Hippocampal formation (tissue), 2 donors: ENCODE measurements at regions not wholly inside any gene's neighbourhood (a gene's known extent, or its start where the extent isn't known, plus 50 kb on each side); places are given as distances from the start of the nearest gene placed in this dataset.
"Not testable (repeated sequence)": the region's sequence is repeated elsewhere in the genome, so short reads cannot be mapped to it uniquely, and the experiment has no call there.

ENCODE experiments used
- DNase-seq, 2 donors: peaks; one replicate each; lab custom pipeline; 2025; lab: John Stamatoyannopoulos, UW

DNA sequence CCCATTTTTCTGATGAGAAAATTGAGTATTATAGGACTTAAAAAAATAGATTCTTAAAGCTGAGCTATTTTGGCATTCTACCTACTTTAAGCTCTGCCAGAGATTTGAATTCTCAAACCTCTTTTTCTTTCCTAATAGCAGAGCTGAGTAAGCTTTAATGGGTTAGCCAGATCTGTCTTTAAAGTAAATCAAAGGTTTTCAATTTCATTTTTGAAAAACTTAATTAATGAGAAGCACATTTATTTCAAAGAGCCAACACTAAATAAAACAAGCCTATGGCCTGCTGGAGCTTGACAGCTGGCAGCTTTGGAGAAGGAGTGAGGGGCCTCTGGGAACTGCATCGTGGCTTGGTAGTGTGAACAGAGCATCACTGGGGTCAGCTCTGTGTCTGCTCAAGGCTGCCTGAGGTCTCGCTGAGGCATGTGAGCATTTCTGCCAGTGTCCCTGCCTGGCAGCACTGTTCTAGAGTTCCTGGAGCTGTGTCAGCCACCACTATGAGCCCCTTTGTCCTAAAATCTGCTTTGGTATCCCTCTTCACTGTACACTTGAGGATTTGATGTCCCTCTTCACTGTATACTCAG is 50.4 kb upstream of the PRSS23 start:
- DNase-seq, result no peak

DNA sequence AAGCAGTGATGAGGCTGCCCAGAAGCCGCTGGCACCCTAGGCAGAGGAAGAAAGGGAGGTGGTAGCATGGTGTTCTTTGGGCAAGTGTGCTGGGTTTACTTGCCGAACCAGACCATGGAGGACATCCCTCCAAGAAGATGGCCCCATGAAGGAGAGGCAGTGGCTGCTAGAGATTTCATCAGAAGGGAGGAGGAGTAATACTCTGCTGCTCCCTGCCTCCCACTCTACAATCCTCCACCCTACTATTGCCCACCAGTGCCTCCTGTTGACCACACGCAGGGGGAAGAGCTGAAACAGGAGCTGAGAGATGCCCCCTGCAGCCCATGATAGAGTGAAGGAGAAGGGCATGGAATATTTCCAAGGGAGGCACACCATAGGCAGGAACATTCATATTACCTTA is 51.0 kb upstream of the PRSS23 start:
- no peak for DNase-seq

DNA sequence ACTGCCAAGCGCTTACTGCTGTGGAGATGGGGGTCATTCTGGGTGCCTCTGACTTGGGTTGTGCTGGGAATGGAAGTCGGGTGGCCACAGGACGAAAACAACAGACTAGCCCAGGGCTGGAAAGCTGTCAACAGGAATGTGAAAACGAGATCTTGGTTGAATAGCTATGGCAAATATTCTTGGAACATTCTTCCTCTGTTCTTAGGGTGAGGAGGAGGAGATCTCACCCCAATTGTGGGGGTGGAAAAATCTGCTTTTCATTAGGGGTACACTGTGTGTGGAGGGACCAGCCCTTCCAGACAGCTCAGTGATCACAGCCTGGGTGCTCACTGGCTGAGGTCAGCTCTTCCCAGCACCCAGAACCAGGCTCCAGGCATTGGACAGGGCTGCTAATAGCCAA is 52.0 kb upstream of the PRSS23 start:
- DNase-seq, result no peak

DNA sequence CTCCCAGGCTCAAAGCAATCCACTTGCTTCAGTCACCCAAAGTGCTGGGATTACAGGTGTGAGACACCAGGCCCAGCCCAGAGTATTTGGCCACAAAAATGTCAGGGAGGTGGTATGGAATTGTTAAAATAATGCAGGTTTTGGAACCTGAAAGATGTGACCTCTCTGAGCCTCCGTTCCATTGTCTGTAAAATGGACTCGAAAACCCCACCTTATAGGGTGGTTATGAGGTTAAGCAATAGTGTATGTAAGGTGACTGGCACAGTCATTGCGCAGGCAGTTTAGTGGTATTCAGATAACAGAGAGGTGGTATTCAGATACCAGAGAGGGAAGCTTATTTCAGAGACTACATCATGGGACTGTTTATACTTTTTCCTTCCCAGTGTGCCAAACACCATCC is 52.5 kb upstream of the PRSS23 start:
- no peak for DNase-seq

DNA sequence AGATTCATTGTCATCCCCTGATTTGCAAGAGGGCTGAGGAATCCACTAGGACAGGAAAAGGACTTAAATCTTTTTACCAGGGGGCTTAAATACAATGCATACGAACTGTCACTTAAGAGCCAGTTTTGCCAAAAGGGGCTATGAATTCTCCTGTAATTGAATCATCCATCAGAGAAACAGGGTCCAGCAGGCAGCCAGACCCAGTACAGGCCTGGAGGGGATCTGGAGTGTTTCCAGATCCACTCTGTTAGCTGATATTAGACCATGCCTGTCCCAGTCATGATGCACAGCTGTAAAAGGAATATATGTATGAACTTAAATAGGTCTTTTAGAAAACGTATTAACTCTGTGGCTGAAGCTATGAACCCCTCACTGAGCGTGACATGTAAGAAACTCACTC is 53.8 kb upstream of the PRSS23 start:
- DNase-seq, result no peak

DNA sequence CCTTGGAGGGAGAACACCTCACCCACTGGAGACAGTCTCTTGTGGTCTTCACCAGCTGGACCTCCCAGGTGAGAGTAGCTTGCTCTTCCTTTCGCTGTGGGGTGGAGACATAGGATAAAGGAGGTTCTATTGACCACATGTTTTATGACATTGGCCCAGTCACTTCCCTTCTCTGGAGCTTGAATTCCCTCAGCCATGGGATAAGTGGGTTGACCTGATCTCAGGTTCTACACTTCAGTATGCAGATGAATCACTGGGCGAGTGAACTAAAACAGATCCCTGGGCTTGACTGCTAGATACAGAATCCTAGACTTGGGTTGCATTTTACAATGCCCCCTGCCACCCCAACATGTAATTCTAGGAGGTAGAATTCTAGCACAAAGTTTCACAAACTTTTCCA is 54.8 kb upstream of the PRSS23 start:
- DNase-seq, result no peak

DNA sequence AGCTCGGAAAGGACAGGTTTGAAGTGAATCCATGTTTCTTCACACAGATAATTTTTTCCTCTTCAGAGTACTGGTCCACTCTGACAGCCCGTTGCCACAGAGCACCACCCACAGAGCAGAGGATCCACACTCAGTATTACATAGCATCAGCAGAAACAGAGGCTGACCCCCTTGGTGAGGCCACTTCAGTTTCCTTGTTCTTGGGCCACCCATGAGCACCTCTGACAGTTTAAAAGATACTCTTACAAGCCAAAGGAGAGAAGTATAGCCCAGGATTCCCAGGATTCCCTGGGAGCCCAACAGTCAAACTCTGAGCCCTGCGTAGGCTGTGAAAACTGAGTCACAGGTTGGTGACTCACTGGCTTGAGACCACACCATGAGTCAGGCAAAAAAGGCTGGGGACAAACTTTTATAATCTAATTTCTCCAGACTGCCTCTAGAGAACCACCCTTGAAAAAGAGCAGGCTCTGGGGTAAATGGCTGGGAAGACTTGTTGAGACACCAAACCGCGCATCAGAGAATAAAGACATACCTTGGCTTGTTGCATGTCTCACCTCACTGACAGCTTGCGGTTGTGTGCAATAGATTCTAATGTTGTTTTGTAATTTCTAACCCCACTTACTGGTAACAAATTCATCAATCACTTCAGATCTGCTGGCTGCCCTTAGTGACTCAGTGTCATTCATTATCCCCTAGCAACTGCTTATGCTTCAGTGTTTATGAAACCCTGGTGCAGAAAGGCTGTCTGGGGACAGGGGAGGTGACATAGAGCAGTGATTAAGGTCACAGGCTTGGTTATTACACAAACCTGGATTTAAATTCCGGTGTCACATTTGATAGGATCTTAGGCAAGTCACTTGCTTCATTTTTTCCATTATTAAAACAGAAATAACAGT is 56.9 kb upstream of the PRSS23 start:
- no peak for DNase-seq

DNA sequence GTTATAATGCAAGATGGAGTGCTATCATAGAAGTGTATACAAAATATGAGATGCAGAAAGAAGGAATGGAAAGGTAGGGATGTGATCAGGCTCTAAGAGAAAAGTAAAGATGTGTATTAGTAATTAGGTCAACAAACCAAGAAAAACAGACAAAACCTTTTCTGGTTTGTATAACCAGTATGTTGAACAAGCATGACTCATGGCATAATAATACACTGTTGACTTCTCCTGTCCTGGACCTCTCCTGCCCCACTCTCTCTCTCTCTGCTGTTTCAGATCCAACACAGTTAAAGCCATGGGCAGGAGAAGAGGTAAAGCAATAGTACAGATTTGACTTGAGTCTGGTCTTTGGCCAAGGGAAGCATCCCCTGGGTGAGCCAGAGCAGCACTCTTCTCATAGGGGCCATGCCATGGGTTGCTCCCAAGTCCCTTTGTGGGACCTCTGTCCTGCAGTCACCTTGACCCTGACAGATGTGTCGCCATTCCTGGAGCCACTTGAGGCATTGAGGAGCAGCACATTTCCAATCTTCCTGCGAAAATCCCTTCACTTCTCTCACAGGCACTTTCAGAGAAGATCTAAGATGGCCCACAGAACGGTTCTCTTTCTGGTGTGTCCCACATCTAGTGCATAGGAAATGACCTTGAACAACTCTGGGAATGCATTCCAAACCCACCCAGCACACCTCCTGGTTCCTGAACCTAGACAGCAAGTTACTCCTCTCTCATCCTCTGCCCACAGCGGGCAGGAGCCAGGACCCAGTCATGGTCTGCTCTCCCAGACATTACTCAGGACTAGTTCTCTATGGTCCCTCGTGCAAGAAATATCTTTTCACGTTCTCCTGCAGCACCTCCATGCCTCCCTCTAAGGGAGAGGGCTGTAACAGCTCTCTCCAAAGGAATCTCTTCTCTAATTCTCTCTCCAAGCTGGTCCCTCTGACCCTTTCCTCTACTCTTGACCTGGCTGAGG is 58.2 kb upstream of the PRSS23 start:
- no peak for DNase-seq

DNA sequence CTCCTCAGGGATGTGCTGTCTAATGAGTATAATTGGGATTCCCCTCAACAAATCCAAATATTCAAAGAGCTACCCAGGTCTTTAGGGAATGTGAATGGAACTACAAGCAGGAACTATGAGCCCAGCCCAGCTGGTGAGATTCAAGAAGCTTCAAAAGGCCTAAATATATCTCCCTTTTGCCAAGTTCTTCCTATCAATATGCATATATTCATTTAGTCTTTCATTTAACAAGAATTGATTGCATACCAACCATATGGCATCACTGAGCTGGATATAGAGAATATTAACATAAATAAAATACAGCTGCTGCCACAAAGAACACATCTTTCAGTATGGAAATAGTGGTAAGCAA is 58.9 kb upstream of the PRSS23 start:
- no peak for DNase-seq

DNA sequence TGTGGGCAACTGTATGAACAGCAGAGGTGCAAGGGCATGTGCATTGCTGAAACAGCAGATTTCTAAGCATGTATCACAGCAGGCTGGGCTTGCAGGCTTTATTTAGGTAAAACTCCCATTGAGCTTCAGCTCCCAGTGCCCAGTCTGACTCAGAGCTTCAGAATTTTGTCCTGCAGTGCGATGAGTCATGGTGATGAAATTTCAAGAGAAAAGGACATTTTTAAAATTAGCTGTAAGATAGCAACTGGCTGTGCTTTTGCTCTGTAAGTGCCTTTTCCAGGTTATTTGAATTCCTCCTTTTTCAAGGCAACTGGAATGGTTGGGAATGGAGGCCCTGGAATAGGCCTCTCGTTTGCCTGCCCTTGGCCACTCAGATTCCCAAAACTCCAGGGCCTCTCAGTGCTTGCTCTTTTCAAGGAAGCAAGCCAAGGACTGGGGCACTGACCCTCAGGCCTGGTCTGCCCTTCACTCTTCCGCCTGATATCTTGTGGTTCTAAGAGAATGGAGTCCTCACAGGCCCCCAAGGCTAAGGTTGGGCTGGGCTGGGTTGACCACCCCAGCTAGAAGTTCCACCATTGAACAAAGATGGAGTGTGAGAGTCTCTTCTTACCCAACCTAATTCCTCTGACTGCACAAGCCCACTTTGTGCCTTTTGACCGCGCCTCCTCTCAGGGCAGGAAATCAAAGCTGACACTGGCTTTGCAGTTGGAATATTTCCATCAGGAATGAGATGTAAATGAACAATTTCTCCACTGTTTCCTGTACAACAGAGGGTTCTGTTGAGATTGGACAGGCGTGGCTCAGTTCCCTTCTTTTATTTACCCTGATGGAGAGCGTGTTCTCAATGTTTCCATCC is 59.5 kb upstream of the PRSS23 start:
- DNase-seq, result peak in 1 of 2 donors; percentile 46

DNA sequence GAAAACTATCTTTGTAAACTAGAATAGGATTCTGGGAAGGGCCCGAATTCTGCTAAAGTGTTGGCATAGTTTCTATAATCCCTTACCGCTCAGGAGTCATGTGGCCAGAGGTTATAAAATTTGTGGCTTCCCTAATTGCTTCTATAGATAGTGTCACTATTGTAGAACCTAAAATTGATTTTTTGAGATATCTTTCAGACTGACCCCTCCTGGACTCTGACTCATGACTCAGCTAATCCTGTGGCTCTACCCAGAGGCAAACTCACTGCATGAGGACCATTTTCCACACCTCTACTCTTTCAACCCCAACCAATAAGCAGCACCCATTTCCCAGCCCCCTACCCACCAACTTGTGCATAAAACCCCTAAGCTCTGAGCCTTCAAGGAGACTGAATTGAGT is 61.8 kb upstream of the PRSS23 start:
- DNase-seq, result no peak

DNA sequence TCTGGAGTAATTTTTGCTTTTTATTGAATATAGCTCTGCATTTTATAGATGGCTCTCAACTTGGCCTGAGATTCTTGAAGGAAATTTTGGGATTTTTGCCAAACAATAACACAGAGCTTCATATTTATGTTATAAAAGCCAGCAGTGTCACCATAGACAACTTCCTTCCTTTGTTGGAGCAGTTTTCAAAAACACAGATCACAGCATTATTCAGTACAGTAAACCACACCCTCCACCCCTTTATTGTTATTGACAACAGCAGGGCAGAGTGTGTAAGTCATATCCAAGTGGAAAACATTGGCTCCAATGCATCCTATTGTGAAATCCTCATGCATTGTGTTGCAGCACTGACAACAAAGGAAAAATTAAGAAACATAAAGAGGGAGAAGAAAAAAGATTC is 62.6 kb upstream of the PRSS23 start:
- DNase-seq, result no peak

DNA sequence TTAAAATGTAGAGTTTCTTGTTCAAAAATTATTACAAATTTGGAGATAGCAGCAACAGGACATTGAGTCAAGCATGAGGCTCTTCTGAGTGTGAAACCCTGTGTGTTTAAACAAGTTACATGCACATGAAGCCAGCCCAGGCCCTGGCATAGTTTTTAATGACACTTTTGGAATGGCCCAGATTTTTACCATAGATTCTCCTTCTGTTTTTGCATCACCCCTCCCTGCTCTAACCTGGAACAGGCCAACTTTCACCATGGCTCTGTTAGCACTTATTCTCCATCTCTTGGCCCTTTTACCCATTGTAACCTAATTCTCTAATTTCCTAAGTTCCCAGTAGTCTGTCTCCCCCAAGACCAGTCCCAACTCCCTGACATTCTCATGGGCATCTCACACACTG is 63.1 kb upstream of the PRSS23 start:
- no peak for DNase-seq

DNA sequence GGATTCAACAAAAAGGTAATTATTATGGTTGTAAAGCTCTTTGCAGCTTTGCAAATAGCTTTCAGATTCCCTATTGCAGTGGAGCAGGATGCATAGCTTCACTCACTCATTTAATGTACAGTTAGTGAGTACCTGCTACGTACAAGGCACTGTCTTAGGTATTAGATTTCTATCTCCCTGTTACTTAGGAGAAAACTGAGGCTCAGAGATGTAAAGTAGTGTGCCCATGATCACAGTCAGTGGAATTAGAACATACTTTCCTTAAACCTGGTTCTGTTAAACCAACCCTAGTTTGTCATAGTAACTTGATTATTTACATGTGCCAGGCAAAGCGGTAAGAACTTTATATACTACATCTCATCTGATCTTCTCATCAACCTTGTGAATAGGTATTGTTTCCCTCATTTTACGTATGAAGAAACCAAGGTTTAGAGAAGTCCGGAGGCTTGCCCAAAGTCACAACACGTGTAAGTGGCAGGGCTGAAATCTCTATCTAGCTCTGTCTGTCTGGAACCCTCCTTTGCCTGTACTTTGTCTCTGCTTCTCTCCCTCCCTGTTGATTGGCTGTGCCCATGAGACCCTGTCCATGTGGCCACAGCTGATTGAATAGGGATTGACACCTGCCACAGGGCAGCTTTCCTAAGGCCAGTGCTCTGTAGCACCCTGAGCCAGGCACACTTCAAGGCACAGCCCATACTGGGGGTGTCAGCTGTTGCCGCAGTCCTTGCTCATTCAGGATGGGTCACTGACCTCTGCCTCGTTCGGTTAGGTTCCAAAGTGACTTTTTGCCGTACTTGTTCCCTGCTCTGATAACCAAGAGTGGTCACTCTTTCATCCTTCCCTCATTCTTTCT is 63.8 kb upstream of the PRSS23 start:
- DNase-seq, result no peak

DNA sequence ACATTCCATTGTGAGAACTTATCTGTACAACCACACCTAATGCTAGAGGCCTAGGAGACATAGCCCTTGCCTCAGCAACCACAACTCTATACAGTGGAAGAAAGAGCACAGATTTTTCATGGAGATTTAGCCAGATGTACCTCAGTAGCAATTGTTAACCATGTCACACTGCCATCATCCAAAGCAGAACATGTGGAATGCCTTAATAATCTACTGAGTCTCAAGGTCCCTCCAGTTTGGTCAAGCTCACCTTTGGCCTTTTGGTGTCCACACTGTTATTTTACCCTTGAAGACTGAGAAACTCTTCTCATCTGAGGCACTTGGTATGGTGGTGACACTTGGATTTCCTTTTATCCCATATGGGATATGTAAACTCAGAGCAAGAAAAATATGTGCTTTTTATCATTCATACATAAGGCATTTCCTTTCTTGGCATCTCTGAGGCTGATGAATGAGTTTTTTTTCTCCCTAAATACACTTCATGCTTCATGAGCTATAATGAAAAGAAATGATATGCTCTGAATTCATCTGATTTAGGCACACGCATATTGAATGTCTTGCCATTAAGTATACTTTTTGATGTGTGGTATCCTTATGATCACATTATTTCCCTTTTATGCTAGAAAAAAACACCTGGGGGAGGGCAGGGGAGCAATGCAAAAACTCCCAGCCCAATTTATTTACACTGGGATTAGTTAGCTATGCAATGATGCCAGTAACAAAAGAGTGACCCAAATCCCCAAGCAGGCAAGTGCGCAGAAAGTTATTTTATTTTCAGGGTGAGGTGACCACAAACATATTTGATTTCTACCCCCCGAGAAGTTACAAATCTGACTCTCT is 63.3 kb upstream of the ME3 start:
- DNase-seq, result no peak

DNA sequence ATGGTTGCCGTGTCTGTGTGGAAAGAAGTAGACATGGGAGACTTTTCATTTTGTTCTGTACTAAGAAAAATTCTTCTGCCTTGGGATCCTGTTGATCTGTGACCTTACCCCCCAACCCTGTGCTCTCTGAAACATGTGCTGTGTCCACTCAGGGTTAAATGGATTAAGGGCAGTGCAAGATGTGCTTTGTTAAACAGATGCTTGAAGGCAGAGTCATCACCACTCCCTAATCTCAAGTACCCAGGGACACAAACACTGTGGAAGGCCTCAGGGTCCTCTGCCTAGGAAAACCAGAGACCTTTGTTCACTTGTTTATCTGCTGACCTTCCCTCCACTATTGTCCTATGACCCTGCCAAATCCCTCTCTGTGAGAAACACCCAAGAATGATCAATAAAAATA is 60.3 kb upstream of the ME3 start:
- DNase-seq, result not testable (repeated sequence)

DNA sequence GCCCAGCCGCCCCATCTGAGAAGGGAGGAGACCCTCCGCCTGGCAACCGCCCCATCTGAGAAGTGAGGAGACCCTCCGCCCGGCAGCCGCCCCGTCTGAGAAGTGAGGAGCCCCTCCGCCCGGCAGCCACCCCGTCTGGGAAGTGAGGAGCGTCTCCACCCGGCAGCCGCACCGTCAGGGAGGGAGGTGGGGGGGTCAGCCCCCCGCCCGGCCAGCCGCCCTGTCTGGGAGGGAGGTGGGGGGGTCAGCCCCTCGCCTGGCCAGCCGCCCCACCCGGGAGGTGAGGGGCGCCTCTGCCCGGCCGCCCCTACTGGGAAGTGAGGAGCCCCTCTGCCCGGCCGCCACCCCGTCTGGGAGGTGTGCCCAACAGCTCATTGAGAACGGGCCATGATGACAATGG is 59.9 kb upstream of the ME3 start:
- DNase-seq, result not testable (repeated sequence)

DNA sequence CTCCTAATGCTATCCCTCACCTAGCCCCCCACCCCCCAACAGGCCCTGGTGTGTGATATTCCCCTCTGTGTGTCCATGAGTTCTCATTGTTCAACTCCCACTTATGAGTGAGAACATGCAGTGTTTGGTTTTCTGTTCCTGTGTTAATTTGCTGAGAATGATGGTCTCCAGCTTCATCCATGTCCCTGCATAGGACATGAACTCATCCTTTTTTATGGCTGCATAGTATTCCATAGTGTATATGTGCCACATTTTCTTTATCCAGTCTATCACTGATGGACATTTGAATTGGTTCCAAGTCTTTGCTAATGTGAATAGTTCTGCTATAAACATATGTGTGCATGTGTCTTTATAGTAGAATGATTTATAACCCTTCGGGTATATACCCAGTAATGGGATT is 57.2 kb upstream of the ME3 start:
- not testable (repeated sequence) for DNase-seq

DNA sequence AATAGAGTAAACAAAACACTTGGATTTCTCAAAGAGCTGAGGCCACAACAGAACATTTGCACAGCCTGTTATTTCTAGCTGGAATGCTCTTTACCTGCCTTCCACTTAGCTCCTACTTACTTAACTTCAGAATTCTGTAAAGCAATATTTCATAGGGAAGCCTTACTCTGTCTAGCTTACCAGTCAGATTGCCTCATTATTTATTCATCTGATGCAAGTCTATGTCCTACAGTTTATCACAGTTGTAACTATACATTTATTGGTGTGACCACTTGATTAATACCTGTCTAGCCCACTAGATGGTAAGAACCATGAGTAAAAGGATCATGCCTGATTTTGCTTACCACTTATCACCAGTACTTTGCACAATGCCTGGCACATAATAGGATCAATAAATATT is 56.1 kb upstream of the ME3 start:
- DNase-seq, result no peak
